Breast epithelium (tissue), 3 donors: ENCODE measurements at regions not wholly inside any gene's neighbourhood (a gene's known extent, or its start where the extent isn't known, plus 50 kb on each side); places are given as distances from the start of the nearest gene placed in this dataset.

ENCODE experiments used
- CTCF ChIP-seq, 3 donors: fragments of 450-650 bp; IDR thresholded peaks; one replicate each; pipeline ENCODE4 v1.5.1; 2016 to 2017; ENCODE audit warnings: antibody characterized with exemption in 3 of 3, mild to moderate bottlenecking in 3 of 3, moderate library complexity in 3 of 3
- POLR2A ChIP-seq: fragments of 450-650 bp; IDR thresholded peaks from one replicate; pipeline ENCODE4 v1.6.1; 2016; ENCODE audit warnings: antibody characterized with exemption, mild to moderate bottlenecking, moderate library complexity
- POLR2AphosphoS5 ChIP-seq, 3 donors: sonication (generic); formaldehyde crosslinking; IDR thresholded peaks; one replicate each; pipeline ENCODE4 v1.6.1; 2017; ENCODE audit warnings: antibody characterized with exemption in 3 of 3

DNA sequence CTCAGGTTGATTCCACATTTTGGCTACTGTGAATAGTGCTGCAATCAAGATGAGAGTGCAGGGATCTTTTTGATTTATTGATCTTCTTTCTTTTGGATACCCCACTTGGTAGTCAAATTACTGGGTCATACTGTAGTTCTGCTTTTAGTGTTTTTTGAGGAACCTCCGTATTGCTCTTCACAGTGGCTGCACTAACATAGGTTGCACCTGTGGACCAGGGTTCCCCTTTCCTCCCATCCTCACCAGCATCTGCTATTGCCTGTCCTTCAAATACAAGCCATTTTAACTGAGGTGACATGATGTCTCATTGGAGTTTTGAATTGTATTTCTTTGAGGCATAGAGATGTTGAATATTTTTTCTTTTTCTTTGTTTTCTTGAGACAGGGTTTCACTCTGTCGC is 152.5 kb upstream of the TMEM132C start:
- TF ChIP-seq POLR2A (no peak), POLR2AphosphoS5 (IDR thresholded peaks at IDR 0.05) (no peak), CTCF (IDR thresholded peaks at IDR 0.05) (no peak)
